Natural killer cell treated with Interleukin-12 subunit alpha and Interleukin-12 subunit beta and Interleukin-15 and Interleukin-18, amount 100 ng/mL, for 72 hours (primary cell): ENCODE measurements at regions not wholly inside any gene's neighbourhood (a gene's known extent, or its start where the extent isn't known, plus 50 kb on each side); places are given as distances from the start of the nearest gene placed in this dataset.
"Not testable (repeated sequence)": the region's sequence is repeated elsewhere in the genome, so short reads cannot be mapped to it uniquely, and the experiment has no call there.

ENCODE experiments used
- ATAC-seq, 2 donors: fragments of 150-1000 bp; cut with Tn5 transposase in 1 of 2; sonication (Bioruptor Pico), chemical (Tn5 transposase) in 1 of 2; 2 replicates each; pipeline ENCODE4 v1.10.0; 2021
- DNase-seq: peaks from one replicate; pipeline ENCODE4 v3.0.0; 2022; ENCODE audit warnings: low spot score
- H3K27ac Mint-ChIP-seq, 2 donors: 1 replicate in 1 of 2; 2 replicates in 1 of 2; pipeline ENCODE4 v1.8.0; 2022; ENCODE audit warnings: mixed read lengths in 2 of 2, mild to moderate bottlenecking in 1 of 2, moderate library complexity in 1 of 2
- H3K27me3 Mint-ChIP-seq, 2 donors: 1 replicate in 1 of 2; 2 replicates in 1 of 2; pipeline ENCODE4 v1.8.0; 2022; ENCODE audit warnings: mixed read lengths in 2 of 2
- H3K36me3 Mint-ChIP-seq: one replicate; pipeline ENCODE4 v1.8.0; 2022; ENCODE audit warnings: mixed read lengths
- H3K4me1 Mint-ChIP-seq, 2 donors: 1 replicate in 1 of 2; 2 replicates in 1 of 2; pipeline ENCODE4 v1.8.0; 2022; ENCODE audit warnings: low read depth in 2 of 2, mixed read lengths in 2 of 2, mild to moderate bottlenecking in 1 of 2
- H3K4me3 Mint-ChIP-seq: one replicate; pipeline ENCODE4 v1.8.0; 2022; ENCODE audit warnings: mixed read lengths
- H3K9me3 Mint-ChIP-seq: 2 replicates; pipeline ENCODE4 v1.8.0; 2022; ENCODE audit warnings: mixed read lengths

DNA sequence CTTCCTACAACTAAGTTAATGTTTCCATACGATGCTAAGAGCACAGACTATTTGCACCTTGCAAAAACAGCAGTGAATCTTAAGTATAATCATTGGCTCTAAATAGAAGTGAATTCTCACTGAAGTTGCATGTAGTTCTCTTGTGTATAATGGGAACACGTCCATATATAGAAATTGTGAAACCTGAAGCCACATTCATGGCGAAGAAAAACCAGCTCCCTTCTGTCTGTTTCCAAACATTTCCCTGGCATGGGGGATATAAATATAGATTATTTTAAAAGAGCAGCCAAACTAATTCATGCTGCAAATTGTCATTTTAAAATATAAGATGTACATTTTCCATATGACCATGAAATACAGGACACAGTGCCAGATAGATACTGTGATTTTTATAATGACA lies 71.1 kb downstream of the TRAM1L1 start:
- Mint-ChIP-seq H3K4me3 (no peak overlapping the region), H3K27me3 (no peaks in the 10 kb centered on the region), H3K36me3 (no peaks in the 10 kb centered on the region), H3K4me1 (no peaks in the 10 kb centered on the region), H3K27ac (no peak overlapping the region), H3K9me3 (peaks cover 6% of the 10 kb centered on the region)
- ATAC-seq (no peak), DNase-seq (no peak)

DNA sequence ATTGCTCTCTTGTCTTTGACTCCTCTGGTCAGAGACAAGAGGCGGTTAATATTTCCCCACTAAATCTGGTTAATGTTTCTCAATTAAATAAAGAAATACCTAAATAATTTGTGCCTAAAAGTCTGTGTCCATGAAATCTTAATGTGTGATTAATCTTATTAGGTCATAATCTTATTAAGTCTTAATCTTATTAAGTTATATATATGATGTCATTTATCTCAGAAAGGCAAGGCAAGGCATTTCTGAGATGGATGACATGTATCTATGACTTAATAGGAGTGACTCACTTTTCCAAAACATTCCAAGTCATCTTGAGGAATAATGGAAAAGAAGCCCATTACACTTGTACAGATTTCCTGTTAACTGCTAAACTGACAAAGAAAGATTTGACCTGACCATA lies 74.7 kb downstream of the TRAM1L1 start:
- no peak for ATAC-seq
- Mint-ChIP-seq H3K4me3 (no peak overlapping the region), H3K4me1 (no peaks in the 10 kb centered on the region), H3K27me3 (no peaks in the 10 kb centered on the region), H3K9me3 (peaks cover 14% of the 10 kb centered on the region), H3K27ac (no peak overlapping the region), H3K36me3 (peaks cover 8% of the 10 kb centered on the region)
- DNase-seq: no peak

DNA sequence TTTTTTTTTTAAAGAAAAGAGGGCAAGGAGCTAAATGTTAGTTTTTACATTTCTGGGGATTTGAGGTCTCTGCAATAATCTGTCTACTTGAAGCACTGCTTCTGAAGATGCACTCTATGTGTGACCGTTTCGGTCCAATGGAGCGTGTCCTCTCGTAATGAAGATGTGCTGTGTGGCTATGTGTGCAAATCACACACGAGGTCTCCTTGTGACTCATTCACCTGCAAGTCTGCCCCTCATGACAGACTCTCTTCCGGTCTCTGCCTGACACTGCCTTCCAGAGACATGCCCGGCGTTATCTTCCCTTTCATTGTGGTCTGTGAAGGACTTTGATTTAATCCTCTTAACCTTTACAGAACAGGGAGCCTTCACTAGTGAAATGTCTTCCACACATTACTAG lies 84.3 kb downstream of the TRAM1L1 start:
- no peak for ATAC-seq
- DNase-seq: no peak
- Mint-ChIP-seq H3K4me1 (no peaks in the 10 kb centered on the region), H3K27ac (no peak overlapping the region), H3K4me3 (no peak overlapping the region), H3K9me3 (peaks cover 4% of the 10 kb centered on the region), H3K27me3 (no peaks in the 10 kb centered on the region), H3K36me3 (no peaks in the 10 kb centered on the region)

DNA sequence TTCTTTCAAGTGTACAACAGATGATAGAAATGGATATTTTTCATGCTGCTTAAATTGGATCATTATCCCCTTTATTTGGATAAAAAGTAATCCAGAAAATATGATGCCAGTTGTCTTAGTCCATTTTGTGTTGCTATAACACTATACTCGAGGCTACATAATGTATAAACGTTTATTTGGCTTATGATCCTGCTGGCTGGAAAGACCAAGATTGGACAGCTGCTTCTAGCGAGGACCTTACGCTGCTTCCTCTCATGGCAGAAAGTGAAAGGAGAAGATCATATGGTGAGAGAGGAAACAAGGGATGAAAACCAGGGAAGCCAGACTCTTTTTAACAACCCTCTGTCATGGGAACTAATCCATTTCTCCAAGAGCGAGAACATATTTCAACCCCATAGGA lies 102.7 kb downstream of the TRAM1L1 start:
- no peak overlapping the region for H3K4me3 Mint-ChIP-seq

GRCh38 chr4:116980436-116980835 lies 104.9 kb downstream of the TRAM1L1 start:
- H3K27me3 Mint-ChIP-seq, DNase-seq, H3K4me1 Mint-ChIP-seq, H3K36me3 Mint-ChIP-seq, H3K4me3 Mint-ChIP-seq, H3K9me3 Mint-ChIP-seq, H3K27ac Mint-ChIP-seq, ATAC-seq: not testable (repeated sequence)

More for the DNA sequence above, 102.7 kb downstream of the TRAM1L1 start:
- Mint-ChIP-seq H3K9me3 (peaks cover 6% of the 10 kb centered on the region), H3K27me3 (no peaks in the 10 kb centered on the region), H3K27ac (no peak overlapping the region), H3K4me1 (no peaks in the 10 kb centered on the region), H3K36me3 (peaks cover 5% of the 10 kb centered on the region)
- no peak for ATAC-seq
- no peak for DNase-seq

DNA sequence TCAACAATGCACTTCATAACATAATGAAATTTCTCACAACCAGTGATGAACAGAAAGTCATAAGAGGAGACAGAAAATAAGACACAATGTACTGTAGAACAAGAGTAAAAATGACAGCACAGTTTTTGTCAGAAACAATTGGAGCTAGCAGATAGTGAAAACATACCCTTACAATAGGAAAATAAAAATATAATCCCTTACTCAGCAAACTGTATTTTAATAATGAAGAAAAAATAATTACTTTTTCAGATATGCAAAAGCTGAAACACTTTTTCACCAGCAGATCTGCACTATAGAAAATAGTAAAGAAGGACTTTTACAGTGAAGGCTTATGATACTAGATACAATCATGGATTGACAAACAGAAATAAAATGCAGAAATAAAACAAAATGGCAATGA lies 126.3 kb downstream of the TRAM1L1 start:
- Mint-ChIP-seq H3K27ac (no peak overlapping the region), H3K27me3 (no peaks in the 10 kb centered on the region), H3K36me3 (no peaks in the 10 kb centered on the region), H3K4me3 (no peak overlapping the region), H3K9me3 (peaks cover 15% of the 10 kb centered on the region), H3K4me1 (no peaks in the 10 kb centered on the region)
- DNase-seq (no peak), ATAC-seq (no peak)

DNA sequence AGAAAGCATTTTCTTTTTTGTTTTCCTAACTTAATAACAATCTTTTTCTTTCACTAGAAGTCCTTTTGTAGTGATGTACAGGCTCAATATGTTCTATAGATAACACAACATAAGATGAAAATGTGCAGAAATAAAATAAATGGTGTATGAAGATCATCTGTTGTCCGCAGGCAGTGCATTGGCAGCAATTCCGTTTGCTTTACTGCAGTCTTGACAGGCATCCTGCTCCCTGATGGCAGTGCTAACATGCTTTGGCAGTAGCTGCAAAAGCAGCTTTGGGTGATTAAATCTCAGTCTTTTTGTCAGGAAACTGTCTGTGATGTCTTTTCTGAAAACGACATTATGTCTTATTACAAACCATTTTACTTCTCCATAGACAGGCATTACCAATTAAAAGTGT lies 131.4 kb downstream of the TRAM1L1 start:
- H3K27me3 Mint-ChIP-seq: no peaks in the 10 kb centered on the region
- peaks cover 8% of the 10 kb centered on the region for H3K9me3 Mint-ChIP-seq
- H3K27ac Mint-ChIP-seq: no peak overlapping the region
- H3K36me3 Mint-ChIP-seq: no peaks in the 10 kb centered on the region
- H3K4me1 Mint-ChIP-seq: no peaks in the 10 kb centered on the region
- ATAC-seq (no peak), DNase-seq (no peak)
- H3K4me3 Mint-ChIP-seq: no peak overlapping the region

DNA sequence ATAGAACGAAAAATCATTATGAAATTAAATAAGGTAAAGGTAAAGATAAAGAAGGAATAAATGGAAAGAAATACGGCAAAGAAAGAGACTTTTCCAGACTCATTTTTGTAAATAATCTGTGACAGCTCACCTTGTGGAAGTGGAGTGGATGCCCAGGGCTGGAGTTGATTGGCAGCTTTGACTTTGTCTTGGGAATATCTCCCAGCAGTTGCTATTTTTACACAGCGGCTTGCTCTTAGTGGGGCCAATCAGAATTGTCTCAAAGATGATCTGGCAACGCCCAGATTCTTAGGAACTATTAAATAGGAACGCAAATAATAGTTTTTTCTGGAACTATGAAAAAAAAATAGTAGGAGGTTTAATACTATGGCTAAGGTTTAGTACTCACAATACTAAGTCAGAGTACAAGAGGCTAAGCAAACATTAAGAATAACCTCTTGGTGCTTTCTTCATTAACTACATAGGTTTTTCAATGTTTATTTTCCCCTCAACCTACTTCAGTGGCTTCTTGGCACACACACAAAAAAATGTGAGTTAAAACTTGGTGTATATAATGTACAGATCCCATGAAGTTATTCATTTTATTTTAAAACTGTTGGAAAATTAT lies 132.7 kb downstream of the TRAM1L1 start:
- ATAC-seq (no peak), DNase-seq (no peak)
- H3K36me3 Mint-ChIP-seq: no peaks in the 10 kb centered on the region
- no peaks in the 10 kb centered on the region for H3K27me3 Mint-ChIP-seq
- no peak overlapping the region for H3K4me3 Mint-ChIP-seq
- no peak overlapping the region for H3K27ac Mint-ChIP-seq
- H3K4me1 Mint-ChIP-seq: no peaks in the 10 kb centered on the region
- peaks cover 8% of the 10 kb centered on the region for H3K9me3 Mint-ChIP-seq

DNA sequence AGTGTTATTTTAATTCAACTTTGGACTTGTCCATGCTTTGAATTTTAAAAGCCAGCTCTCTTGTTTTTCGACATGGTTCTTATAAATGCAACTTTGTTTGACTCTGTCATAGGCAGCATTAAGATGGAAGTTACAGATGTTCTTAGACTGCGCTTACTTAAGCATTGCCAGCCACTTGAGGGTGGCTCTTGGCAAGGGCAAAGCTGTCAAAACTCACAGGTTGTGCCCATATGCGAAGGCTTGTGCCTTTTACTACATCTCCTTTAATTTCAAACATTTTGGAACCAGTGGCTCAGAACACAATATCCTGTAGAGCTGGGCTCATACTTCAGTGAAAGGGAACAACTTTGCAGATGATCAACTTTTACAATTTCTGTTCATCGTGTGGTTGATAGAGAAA lies 135.5 kb downstream of the TRAM1L1 start:
- no peak for ATAC-seq
- Mint-ChIP-seq H3K4me1 (no peaks in the 10 kb centered on the region), H3K9me3 (peaks cover 6% of the 10 kb centered on the region)

GRCh38 chr4:116942315-116942714 lies 143.1 kb downstream of the TRAM1L1 start:
- ATAC-seq (no peak), DNase-seq (no peak)
- peaks cover 2% of the 10 kb centered on the region for H3K36me3 Mint-ChIP-seq
- no peaks in the 10 kb centered on the region for H3K27me3 Mint-ChIP-seq
- no peaks in the 10 kb centered on the region for H3K4me1 Mint-ChIP-seq
- no peak overlapping the region for H3K4me3 Mint-ChIP-seq
- H3K9me3 Mint-ChIP-seq: peaks cover 6% of the 10 kb centered on the region
- H3K27ac Mint-ChIP-seq: no peak overlapping the region

More for the DNA sequence above, 135.5 kb downstream of the TRAM1L1 start:
- Mint-ChIP-seq H3K36me3 (no peaks in the 10 kb centered on the region), H3K27ac (no peak overlapping the region), H3K27me3 (no peaks in the 10 kb centered on the region), H3K4me3 (no peak overlapping the region)
- no peak for DNase-seq

GRCh38 chr4:116930329-116930728 lies 155.0 kb downstream of the TRAM1L1 start:
- no peaks in the 10 kb centered on the region for H3K36me3 Mint-ChIP-seq
- no peaks in the 10 kb centered on the region for H3K4me1 Mint-ChIP-seq

DNA sequence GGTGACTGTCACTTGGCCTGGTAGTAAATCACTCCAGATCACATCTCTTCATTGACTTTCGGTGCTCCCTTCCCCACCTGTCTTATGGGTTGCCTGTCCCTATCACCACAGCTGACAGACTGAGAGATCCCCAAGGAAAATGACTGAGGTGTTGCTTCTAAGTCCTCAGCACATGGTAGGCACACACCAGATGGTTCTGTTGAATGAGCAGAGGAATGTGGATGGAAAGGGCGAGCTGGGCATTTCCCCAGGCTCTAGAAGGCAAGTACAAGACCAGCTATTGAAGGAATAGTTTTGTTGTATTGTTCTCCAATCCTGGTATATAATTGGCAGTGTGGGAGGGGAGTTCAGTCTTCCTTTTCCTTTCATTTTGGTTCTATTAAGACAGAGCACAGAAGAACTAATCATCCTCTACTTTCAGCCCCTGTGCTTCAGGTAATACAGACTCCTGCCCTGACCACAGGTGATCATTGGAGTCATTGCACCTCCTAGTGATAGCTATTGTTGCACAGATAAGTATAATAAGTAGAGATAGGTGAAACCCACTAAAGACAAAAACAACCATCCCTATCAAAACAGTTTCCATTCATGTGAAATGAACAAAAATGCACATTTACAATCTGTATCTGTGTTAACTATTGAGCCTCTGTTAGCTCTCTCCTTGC lies 158.6 kb downstream of the TRAM1L1 start:
- ATAC-seq (no peak), DNase-seq (no peak)
- Mint-ChIP-seq H3K36me3 (peaks cover 4% of the 10 kb centered on the region), H3K4me3 (no peak overlapping the region), H3K27me3 (peaks cover 0 to 2% of the 10 kb centered on the region in 2 donors), H3K27ac (no peak overlapping the region), H3K4me1 (no peaks in the 10 kb centered on the region), H3K9me3 (peaks cover 8% of the 10 kb centered on the region)

More at GRCh38 chr4:116930329-116930728, 155.0 kb downstream of the TRAM1L1 start:
- DNase-seq (no peak), ATAC-seq (no peak)
- Mint-ChIP-seq H3K4me3 (no peak overlapping the region), H3K27ac (no peak overlapping the region), H3K27me3 (no peaks in the 10 kb centered on the region), H3K9me3 (peaks cover 5% of the 10 kb centered on the region)

DNA sequence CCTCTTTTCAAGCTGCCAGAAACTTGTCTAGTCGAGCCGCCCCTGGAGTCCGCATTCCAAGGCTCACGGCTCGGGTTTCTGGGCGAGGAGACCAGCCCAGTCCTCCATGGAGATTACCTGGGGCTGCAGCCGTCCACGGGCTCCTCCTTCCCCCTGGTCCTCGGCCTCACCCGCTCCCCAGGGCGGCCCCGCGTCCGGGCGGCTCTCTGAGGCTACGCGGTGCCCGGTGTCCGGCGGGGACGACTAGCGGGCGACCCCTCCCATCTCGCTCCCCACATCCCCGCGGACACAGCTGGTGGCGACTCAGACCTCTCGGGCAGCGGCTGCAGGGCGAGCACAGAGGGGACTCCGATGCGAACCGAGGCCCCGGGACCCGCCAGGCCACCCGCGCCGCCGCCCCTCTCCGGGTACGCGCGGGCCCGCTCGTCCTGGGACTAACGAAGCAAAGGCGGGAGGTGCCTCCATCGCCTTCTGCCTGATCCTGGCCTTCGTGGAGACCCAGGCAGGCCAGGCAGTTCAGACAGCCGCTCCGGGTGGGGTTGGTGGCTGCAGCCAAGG lies 159.4 kb downstream of the TRAM1L1 start:
- Mint-ChIP-seq H3K4me1 (no peaks in the 10 kb centered on the region), H3K27ac (no peak overlapping the region), H3K4me3 (no peak overlapping the region), H3K27me3 (peaks cover 0 to 2% of the 10 kb centered on the region in 2 donors), H3K36me3 (peaks cover 4% of the 10 kb centered on the region), H3K9me3 (peaks cover 16% of the 10 kb centered on the region)
- ATAC-seq: no peak
- no peak for DNase-seq

GRCh38 chr4:116923389-116923788 lies 162.0 kb downstream of the TRAM1L1 start:
- peaks cover 20% of the 10 kb centered on the region for H3K9me3 Mint-ChIP-seq
- no peaks in the 10 kb centered on the region for H3K4me1 Mint-ChIP-seq

More at GRCh38 chr4:116923389-116923788, 162.0 kb downstream of the TRAM1L1 start:
- H3K4me3 Mint-ChIP-seq: no peak overlapping the region
- DNase-seq: no peak
- no peak for ATAC-seq
- peaks cover 0 to 2% of the 10 kb centered on the region in 2 donors for H3K27me3 Mint-ChIP-seq
- peaks cover 13% of the 10 kb centered on the region for H3K36me3 Mint-ChIP-seq
- no peak overlapping the region for H3K27ac Mint-ChIP-seq
